ENCODE measurements at regions not wholly inside any gene's neighbourhood (a gene's known extent, or its start where the extent isn't known, plus 50 kb on each side); places are given as distances from the start of the nearest gene placed in this dataset.

DNA sequence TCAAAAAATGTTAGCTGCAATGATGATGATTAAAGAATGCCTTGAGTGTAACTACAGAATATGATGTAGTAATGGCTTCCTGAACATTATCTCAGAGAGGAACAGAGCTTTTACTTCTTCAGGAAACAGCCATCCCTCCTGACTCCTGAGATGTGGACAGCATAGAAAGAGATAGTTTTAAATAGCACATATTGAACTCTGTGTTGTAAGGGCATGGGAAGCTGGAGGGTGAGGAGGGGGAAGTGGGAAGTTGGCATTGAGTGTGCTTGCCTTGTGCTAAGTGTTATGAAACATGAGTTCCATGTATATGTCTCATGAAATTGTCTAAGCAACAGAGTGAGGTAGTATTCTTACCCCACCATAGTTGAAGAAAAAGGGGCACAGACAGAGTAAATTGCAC, 161.5 kb upstream of the SLC28A3 start:
- TF ChIP-seq, protein P1, sequence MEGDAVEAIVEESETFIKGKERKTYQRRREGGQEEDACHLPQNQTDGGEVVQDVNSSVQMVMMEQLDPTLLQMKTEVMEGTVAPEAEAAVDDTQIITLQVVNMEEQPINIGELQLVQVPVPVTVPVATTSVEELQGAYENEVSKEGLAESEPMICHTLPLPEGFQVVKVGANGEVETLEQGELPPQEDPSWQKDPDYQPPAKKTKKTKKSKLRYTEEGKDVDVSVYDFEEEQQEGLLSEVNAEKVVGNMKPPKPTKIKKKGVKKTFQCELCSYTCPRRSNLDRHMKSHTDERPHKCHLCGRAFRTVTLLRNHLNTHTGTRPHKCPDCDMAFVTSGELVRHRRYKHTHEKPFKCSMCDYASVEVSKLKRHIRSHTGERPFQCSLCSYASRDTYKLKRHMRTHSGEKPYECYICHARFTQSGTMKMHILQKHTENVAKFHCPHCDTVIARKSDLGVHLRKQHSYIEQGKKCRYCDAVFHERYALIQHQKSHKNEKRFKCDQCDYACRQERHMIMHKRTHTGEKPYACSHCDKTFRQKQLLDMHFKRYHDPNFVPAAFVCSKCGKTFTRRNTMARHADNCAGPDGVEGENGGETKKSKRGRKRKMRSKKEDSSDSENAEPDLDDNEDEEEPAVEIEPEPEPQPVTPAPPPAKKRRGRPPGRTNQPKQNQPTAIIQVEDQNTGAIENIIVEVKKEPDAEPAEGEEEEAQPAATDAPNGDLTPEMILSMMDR (IDR thresholded peaks at IDR 0.05; ENCODE audit: low read length): no peak
- no peak for TF ChIP-seq EZH2 (IDR thresholded peaks at IDR 0.05; ENCODE audit: borderline replicate concordance, low read length)

All from OCI-LY1 (cell line).